ENCODE measurements at regions not wholly inside any gene's neighbourhood (a gene's known extent, or its start where the extent isn't known, plus 50 kb on each side); places are given as distances from the start of the nearest gene placed in this dataset.

GRCh38 chr4:189341881-189342280 is 598.8 kb upstream of the FRG1 start:
- intact Hi-C loops (cut with DNase I; ENCODE audit: low total_unique reads), result no loop called here
- TF ChIP-seq POLR2A (IDR thresholded peaks at IDR 0.05) (no peak), CTCF (IDR thresholded peaks at IDR 0.05) (no peak)
- Histone ChIP-seq H3K27ac (no peak overlapping the region), H3K9me3 (no peaks in the 10 kb centered on the region), H3K36me3 (no peaks in the 10 kb centered on the region), H3K4me1 (no peaks in the 10 kb centered on the region), H3K4me3 (no peak overlapping the region), H3K27me3 (no peaks in the 10 kb centered on the region)
- DNase-seq, result no peak

DNA sequence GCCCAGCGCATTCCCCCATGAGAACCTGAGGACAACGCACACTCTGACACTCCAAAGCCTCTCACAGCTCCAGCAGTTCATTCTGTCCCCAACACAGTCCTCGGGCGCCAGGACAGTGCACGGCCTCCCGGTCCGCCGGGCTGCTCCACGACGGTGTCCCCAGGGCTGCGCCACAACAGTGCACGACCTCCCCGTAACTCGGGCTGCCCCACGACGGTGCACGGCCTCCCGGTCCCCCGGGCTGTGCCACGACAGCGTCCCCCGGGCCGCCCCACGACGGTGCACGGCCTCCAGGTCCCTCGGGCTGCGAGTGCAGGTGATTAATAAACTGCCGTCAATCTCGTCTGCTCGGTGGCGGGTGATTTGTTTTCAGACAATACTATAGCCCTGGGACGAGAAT is 585.1 kb upstream of the FRG1 start:
- Histone ChIP-seq H3K27ac (no peak overlapping the region), H3K27me3 (no peaks in the 10 kb centered on the region), H3K36me3 (no peaks in the 10 kb centered on the region), H3K4me1 (no peaks in the 10 kb centered on the region), H3K9me3 (no peaks in the 10 kb centered on the region), H3K4me3 (no peak overlapping the region)
- no peak for TF ChIP-seq CTCF (IDR thresholded peaks at IDR 0.05)
- TF ChIP-seq POLR2A (IDR thresholded peaks at IDR 0.05), result no peak
- intact Hi-C loops (cut with DNase I; ENCODE audit: low total_unique reads), result no loop called here
- DNase-seq, result no peak

GRCh38 chr4:189362364-189362763 is 578.3 kb upstream of the FRG1 start:
- intact Hi-C loops (cut with DNase I; ENCODE audit: low total_unique reads), result no loop called here
- Histone ChIP-seq H3K27ac (no peak overlapping the region), H3K4me3 (no peak overlapping the region), H3K27me3 (no peaks in the 10 kb centered on the region), H3K9me3 (no peaks in the 10 kb centered on the region), H3K4me1 (no peaks in the 10 kb centered on the region), H3K36me3 (no peaks in the 10 kb centered on the region)
- no peak for DNase-seq
- TF ChIP-seq CTCF (IDR thresholded peaks at IDR 0.05) (no peak), POLR2A (IDR thresholded peaks at IDR 0.05) (no peak)

DNA sequence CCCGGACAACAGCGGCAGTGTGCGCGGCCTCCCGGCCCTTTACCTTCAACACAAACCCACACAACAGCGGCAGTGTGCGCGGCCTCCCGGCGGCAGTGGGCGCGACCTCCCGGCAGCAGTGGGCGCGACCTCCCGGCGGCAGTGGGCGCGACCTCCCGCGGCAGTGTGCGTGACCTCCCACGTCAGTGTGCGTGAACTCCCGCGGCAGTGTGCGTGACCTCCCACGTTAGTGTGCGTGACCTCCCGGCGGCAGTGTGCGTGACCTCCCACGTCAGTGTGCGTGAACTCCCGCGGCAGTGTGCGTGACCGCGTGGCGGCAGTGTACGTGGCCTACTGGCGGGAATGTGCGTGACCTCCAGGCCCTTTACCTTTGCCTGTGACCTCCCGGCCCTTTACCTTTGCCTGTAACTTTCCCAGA is 576.6 kb upstream of the FRG1 start:
- Histone ChIP-seq H3K9me3 (no peaks in the 10 kb centered on the region), H3K4me3 (no peak overlapping the region), H3K36me3 (no peaks in the 10 kb centered on the region), H3K27me3 (no peaks in the 10 kb centered on the region), H3K4me1 (no peaks in the 10 kb centered on the region), H3K27ac (no peak overlapping the region)
- no peak for TF ChIP-seq CTCF (IDR thresholded peaks at IDR 0.05)
- intact Hi-C loops (cut with DNase I; ENCODE audit: low total_unique reads), result no loop called here
- DNase-seq, result no peak

GRCh38 chr4:189365451-189365850 is 575.2 kb upstream of the FRG1 start:
- Histone ChIP-seq H3K4me1 (no peaks in the 10 kb centered on the region), H3K4me3 (no peak overlapping the region), H3K36me3 (no peaks in the 10 kb centered on the region), H3K9me3 (no peaks in the 10 kb centered on the region), H3K27me3 (no peaks in the 10 kb centered on the region), H3K27ac (no peak overlapping the region)
- no peak for TF ChIP-seq CTCF (IDR thresholded peaks at IDR 0.05)
- no peak for TF ChIP-seq POLR2A (IDR thresholded peaks at IDR 0.05)
- intact Hi-C loops (cut with DNase I; ENCODE audit: low total_unique reads), result no loop called here
- DNase-seq, result no peak
